MCF 10A (cell line): ENCODE measurements at regions not wholly inside any gene's neighbourhood (a gene's known extent, or its start where the extent isn't known, plus 50 kb on each side); places are given as distances from the start of the nearest gene placed in this dataset.

ENCODE experiments used
- BruUV-seq: library from RNA; stranded (reverse); fragments of 400-500 nt; replicated peaks from 2 replicates; lab custom pipeline; 2021; lab: Mats Ljungman, UMichigan
- CTCF ChIA-PET: fragments of 300-600 bp; sonication (Branson Sonifier 250); formaldehyde crosslinking; extraction: SDS; loops from one replicate; lab custom pipeline; 2021; ENCODE audit warnings: antibody characterized with exemption, inconsistent platforms; lab: Yijun Ruan, JAX
- POLR2A ChIA-PET: fragments of 300-600, 350-650 bp; sonication (Branson Sonifier 250); formaldehyde crosslinking; extraction: SDS; loops from one replicate; lab custom pipeline; 2020; ENCODE audit warnings: antibody characterized with exemption, inconsistent platforms; lab: Yijun Ruan, JAX
- DNase-seq: peaks from one replicate; pipeline ENCODE4 v3.0.0-alpha.2; 2018; ENCODE audit not compliant: unreplicated experiment
- H3K27ac Mint-ChIP-seq: one replicate; pipeline ENCODE4 v1.8.0; 2022; ENCODE audit warnings: mild to moderate bottlenecking, low read depth, mixed read lengths; ENCODE audit not compliant: unreplicated experiment
- H3K27me3 Mint-ChIP-seq: one replicate; pipeline ENCODE4 v1.8.0; 2022; ENCODE audit warnings: mixed read lengths; ENCODE audit not compliant: insufficient read depth, unreplicated experiment
- H3K36me3 Mint-ChIP-seq: one replicate; pipeline ENCODE4 v1.8.0; 2022; ENCODE audit warnings: mild to moderate bottlenecking, moderate library complexity, mixed read lengths; ENCODE audit not compliant: insufficient read depth, unreplicated experiment
- H3K4me1 Mint-ChIP-seq: one replicate; pipeline ENCODE4 v1.8.0; 2022; ENCODE audit warnings: mixed read lengths; ENCODE audit not compliant: insufficient read depth, unreplicated experiment
- H3K4me3 Mint-ChIP-seq: one replicate; pipeline ENCODE4 v1.8.0; 2022; ENCODE audit warnings: mild to moderate bottlenecking, moderate library complexity, mixed read lengths; ENCODE audit not compliant: unreplicated experiment
- H3K9me3 Mint-ChIP-seq: one replicate; pipeline ENCODE4 v1.8.0; 2022; ENCODE audit warnings: mixed read lengths; ENCODE audit not compliant: unreplicated experiment
- intact Hi-C: fragments of 100-400 bp; cut with micrococcal nuclease; formaldehyde crosslinking; loops from 2 replicates; pipeline ENCODE4 v1.14.1; 2022
- TF ChIP-seq, protein P1 (sequence below): fragments of 200-600 bp; IDR thresholded peaks from one replicate; pipeline ENCODE4 v1.8.0; 2022; ENCODE audit warnings: antibody characterized with exemption, mild to moderate bottlenecking; ENCODE audit not compliant: unreplicated experiment

DNA sequence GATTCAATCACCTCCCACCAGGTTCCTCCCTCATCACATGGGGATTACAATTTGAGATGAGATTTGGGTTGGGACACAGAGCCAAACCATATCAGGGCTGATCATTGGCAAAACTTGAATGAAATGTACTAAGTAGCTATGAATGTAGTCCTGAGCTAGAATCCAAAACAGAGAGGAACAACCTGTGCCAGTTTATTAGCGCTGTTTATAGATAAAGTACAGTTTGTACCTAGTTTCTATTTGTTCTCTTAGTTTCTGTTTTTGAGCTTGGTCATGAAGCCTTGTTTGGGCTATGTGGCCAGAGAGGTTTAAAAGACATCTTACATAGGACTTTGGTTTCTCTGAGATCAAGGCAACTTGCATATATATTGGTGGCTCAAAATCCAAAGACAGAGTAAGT is 66.9 kb upstream of the INPP4B start:
- Mint-ChIP-seq H3K27ac (no peak overlapping the region), H3K27me3 (no peaks in the 10 kb centered on the region), H3K36me3 (peaks cover 5% of the 10 kb centered on the region), H3K4me1 (no peaks in the 10 kb centered on the region), H3K9me3 (no peaks in the 10 kb centered on the region), H3K4me3 (no peak overlapping the region)
- DNase-seq: no peak
- BruUV-seq: no TSS peak
- ChIA-PET CTCF (no interaction called here), POLR2A (no interaction called here)
- intact Hi-C loops: no loop called here
- TF ChIP-seq, protein P1, sequence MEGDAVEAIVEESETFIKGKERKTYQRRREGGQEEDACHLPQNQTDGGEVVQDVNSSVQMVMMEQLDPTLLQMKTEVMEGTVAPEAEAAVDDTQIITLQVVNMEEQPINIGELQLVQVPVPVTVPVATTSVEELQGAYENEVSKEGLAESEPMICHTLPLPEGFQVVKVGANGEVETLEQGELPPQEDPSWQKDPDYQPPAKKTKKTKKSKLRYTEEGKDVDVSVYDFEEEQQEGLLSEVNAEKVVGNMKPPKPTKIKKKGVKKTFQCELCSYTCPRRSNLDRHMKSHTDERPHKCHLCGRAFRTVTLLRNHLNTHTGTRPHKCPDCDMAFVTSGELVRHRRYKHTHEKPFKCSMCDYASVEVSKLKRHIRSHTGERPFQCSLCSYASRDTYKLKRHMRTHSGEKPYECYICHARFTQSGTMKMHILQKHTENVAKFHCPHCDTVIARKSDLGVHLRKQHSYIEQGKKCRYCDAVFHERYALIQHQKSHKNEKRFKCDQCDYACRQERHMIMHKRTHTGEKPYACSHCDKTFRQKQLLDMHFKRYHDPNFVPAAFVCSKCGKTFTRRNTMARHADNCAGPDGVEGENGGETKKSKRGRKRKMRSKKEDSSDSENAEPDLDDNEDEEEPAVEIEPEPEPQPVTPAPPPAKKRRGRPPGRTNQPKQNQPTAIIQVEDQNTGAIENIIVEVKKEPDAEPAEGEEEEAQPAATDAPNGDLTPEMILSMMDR: no peak

DNA sequence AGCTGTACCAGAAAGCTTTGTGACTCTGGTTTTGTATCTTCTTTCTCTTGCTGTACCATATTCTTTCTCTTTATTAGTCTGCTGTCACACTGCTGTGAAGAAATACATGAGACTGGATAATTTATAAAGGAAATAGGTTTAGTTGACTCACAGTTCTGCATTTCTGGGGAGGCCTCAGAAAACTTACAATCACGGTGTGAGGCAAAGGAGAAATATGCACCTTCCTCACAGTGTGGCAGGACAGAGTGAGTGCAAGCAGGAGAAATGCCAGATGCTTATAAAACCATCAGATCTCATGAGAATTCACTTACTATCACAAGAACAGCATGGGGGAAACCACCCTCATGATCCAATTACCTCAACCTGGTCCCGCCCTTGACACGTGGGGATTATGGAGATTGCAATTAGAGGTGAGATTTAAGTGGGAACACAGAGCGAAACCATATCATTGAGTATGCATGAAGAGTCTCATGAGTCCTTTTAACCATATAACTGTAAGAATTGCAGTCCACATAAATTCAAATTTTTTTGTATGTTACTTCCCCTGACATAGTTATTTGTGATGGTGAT is 67.4 kb upstream of the INPP4B start:
- no TSS peak for BruUV-seq
- DNase-seq: no peak
- Mint-ChIP-seq H3K9me3 (no peaks in the 10 kb centered on the region), H3K27ac (no peak overlapping the region), H3K27me3 (no peaks in the 10 kb centered on the region), H3K4me3 (no peak overlapping the region), H3K4me1 (no peaks in the 10 kb centered on the region), H3K36me3 (peaks cover 5% of the 10 kb centered on the region)
- ChIA-PET POLR2A (no interaction called here), CTCF (no interaction called here)
- intact Hi-C loops: no loop called here
- TF ChIP-seq, protein P1: no peak

DNA sequence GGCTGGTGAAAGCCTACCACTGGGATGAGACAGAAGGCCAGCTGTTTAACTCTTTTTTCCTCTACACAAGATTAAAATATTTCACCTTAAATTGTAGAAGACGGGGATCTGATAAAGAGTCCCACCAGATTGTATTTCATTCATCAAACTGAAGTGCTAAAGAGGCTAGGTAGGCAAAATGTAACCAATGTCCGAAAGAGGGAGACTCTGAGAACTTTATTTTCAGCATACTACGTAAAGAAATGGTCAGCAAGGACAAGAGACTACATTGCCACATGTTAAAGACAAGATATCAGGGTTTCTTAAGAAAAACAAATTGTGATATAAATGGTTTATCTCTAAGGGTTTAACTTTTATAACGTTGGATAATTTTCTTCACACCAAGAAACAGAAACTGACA is 71.6 kb upstream of the INPP4B start:
- Mint-ChIP-seq H3K36me3 (peaks cover 5% of the 10 kb centered on the region), H3K27me3 (no peaks in the 10 kb centered on the region), H3K4me1 (no peaks in the 10 kb centered on the region), H3K4me3 (no peak overlapping the region), H3K27ac (no peak overlapping the region), H3K9me3 (no peaks in the 10 kb centered on the region)
- BruUV-seq: no TSS peak
- intact Hi-C loops: no loop called here
- POLR2A ChIA-PET: no interaction called here
- CTCF ChIA-PET: no interaction called here
- TF ChIP-seq, protein P1: no peak
- DNase-seq: no peak

DNA sequence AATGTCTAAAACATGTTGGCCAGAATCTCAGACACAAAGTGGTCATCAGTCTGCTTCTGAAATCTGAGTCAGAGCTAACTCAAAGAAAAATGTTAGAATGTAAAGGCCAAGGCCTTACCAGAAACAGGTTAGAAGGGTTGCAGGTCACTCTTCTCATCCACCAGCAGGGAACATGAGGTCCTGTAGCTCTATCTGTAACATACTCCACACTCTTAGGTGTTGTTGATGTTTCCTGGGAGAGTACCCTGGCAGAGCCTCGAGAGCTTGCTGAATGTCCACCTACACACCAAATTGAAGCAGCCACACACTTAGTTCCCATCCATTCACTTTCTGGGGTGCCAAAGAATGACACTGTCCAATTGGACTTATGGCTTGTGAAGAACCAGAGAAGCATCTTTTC is 76.6 kb upstream of the INPP4B start:
- POLR2A ChIA-PET: interaction anchor here (0.6 kb wide), 1 partner anchor 14 kb away, joined by 3 read pairs; no protein-coding TSS in a partner anchor
- CTCF ChIA-PET: interaction anchor here (0.7 kb wide), 1 partner anchor 555 kb away, joined by 3 read pairs; no protein-coding TSS in a partner anchor
- H3K9me3 Mint-ChIP-seq: no peaks in the 10 kb centered on the region
- DNase-seq: no peak
- BruUV-seq: no TSS peak
- H3K27me3 Mint-ChIP-seq: no peaks in the 10 kb centered on the region
- H3K36me3 Mint-ChIP-seq: no peaks in the 10 kb centered on the region
- no peak overlapping the region for H3K27ac Mint-ChIP-seq
- H3K4me3 Mint-ChIP-seq: no peak overlapping the region
- intact Hi-C loops: no loop called here
- TF ChIP-seq, protein P1: no peak
- H3K4me1 Mint-ChIP-seq: no peaks in the 10 kb centered on the region
